ENCODE measurements at regions not wholly inside any gene's neighbourhood (a gene's known extent, or its start where the extent isn't known, plus 50 kb on each side); places are given as distances from the start of the nearest gene placed in this dataset.

DNA sequence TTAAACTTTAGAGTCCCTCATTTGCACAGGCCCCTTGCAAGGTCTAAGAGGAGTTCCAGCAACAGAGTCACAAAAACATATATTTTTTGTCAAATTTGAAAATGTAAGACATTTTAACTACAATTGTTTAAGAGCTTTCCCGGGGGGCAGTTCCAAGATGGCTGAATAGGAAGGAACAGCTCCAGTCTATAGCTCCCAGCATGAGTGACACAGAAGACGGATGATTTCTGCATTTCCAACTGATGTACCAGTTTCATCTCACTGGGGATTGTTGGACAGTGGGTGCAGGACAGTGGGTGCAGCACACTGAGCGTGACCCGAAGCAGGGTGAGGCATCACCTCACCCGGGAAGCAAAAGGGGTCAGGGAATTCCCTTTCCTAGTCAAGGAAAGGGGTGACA is 71.4 kb upstream of the NMU start:
- no peak for TF ChIP-seq EZH2phosphoT487 (IDR thresholded peaks at IDR 0.05; ENCODE audit: borderline replicate concordance, low read depth, low read length)
- TF ChIP-seq, protein P1, sequence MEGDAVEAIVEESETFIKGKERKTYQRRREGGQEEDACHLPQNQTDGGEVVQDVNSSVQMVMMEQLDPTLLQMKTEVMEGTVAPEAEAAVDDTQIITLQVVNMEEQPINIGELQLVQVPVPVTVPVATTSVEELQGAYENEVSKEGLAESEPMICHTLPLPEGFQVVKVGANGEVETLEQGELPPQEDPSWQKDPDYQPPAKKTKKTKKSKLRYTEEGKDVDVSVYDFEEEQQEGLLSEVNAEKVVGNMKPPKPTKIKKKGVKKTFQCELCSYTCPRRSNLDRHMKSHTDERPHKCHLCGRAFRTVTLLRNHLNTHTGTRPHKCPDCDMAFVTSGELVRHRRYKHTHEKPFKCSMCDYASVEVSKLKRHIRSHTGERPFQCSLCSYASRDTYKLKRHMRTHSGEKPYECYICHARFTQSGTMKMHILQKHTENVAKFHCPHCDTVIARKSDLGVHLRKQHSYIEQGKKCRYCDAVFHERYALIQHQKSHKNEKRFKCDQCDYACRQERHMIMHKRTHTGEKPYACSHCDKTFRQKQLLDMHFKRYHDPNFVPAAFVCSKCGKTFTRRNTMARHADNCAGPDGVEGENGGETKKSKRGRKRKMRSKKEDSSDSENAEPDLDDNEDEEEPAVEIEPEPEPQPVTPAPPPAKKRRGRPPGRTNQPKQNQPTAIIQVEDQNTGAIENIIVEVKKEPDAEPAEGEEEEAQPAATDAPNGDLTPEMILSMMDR (conservative IDR thresholded peaks at IDR 0.05; ENCODE audit: low read length), result no peak

All from OCI-LY7 (cell line).